GM19324 (cell line): ENCODE measurements at regions not wholly inside any gene's neighbourhood (a gene's known extent, or its start where the extent isn't known, plus 50 kb on each side); places are given as distances from the start of the nearest gene placed in this dataset.

Source experiments
- ATAC-seq: cut with Tn5 transposase; IDR thresholded peaks from one replicate; pipeline ENCODE4 v1.9.1; 2021; ENCODE audit warnings: mild to moderate bottlenecking, moderate library complexity; ENCODE audit not compliant: unreplicated experiment, low FRiP score

GRCh38 chr12:45548426-45548825 is 181.1 kb upstream of the ARID2 start:
- no peak for ATAC-seq

- no peak for ATAC-seq
Observed at GRCh38 chr12:45549337-45549902, 180.1 kb upstream of the ARID2 start.

- no peak for ATAC-seq
Observed at GRCh38 chr12:45553204-45553603, 176.3 kb upstream of the ARID2 start.

GRCh38 chr12:45557016-45557415 is 172.5 kb upstream of the ARID2 start:
- ATAC-seq: no peak

- no peak for ATAC-seq
Observed at GRCh38 chr12:45558353-45558752, 171.2 kb upstream of the ARID2 start.

- ATAC-seq: no peak
Observed at GRCh38 chr12:45559537-45559936, 170.0 kb upstream of the ARID2 start.

GRCh38 chr12:45560689-45561088 is 168.8 kb upstream of the ARID2 start:
- ATAC-seq: no peak

GRCh38 chr12:45561488-45561887 is 168.0 kb upstream of the ARID2 start:
- no peak for ATAC-seq

GRCh38 chr12:45565590-45565989 is 163.9 kb upstream of the ARID2 start:
- ATAC-seq: no peak

GRCh38 chr12:45566257-45566656 is 163.2 kb upstream of the ARID2 start:
- no peak for ATAC-seq

GRCh38 chr12:45568808-45569207 is 160.7 kb upstream of the ARID2 start:
- no peak for ATAC-seq

GRCh38 chr12:45570501-45570900 is 159.0 kb upstream of the ARID2 start:
- ATAC-seq: no peak

- no peak for ATAC-seq
Observed at GRCh38 chr12:45572114-45572513, 157.4 kb upstream of the ARID2 start.

- ATAC-seq: no peak
Observed at GRCh38 chr12:45575417-45575816, 154.1 kb upstream of the ARID2 start.

- peak; percentile 57 for ATAC-seq
Observed at GRCh38 chr12:45575823-45576475, 153.6 kb upstream of the ARID2 start.

GRCh38 chr12:45577844-45578399 is 151.6 kb upstream of the ARID2 start:
- ATAC-seq: no peak

GRCh38 chr12:45580356-45580969 is 149.0 kb upstream of the ARID2 start:
- no peak for ATAC-seq

- no peak for ATAC-seq
Observed at GRCh38 chr12:45581112-45581511, 148.4 kb upstream of the ARID2 start.

GRCh38 chr12:45582536-45582935 is 147.0 kb upstream of the ARID2 start:
- no peak for ATAC-seq

- no peak for ATAC-seq
Observed at GRCh38 chr12:45582986-45583659, 146.4 kb upstream of the ARID2 start.

- no peak for ATAC-seq
Observed at GRCh38 chr12:45584336-45584735, 145.2 kb upstream of the ARID2 start.
